ENCODE measurements at regions not wholly inside any gene's neighbourhood (a gene's known extent, or its start where the extent isn't known, plus 50 kb on each side); places are given as distances from the start of the nearest gene placed in this dataset.

DNA sequence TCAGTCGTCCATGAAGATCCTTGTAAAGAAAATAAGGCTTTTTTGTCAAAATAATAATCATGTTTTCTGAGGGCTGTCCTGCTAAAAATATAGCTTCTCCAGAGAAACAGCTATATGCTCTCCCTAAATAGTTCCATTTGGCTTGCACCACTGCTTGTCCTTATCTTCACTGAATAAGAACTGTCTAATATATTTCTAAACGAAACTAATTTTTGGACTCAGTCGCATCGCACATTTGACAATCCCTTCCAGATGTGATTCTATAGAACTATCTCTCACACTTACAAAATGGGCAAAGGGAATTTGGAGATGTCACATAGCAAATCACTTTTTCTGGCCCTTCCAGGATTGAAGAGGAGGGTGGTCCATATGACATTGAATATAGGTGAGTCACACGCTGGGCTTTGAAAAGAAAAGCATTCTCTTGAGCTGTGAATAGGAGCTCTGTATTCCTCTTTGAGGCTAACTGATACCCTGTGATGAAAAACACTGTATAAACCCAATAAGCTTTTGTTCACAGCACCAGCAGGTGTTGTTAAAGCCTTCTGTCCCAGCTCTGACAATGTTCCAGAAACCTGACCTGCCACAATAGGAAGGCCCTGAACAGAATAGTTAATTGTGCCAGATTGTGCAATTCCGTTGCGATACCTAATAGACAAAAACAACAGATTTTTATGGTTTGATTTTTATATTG lies 1144.2 kb downstream of the ROBO2 start:
- H3K27me3 ChIP-seq, result no peaks in the 10 kb centered on the region
- in situ Hi-C loops (cut with MboI; ENCODE audit: low pct_ligation_motif_present in 1 of 4, low pct_unique_long_range_greater_than_20kb in 1 of 4, low sequenced_read_pairs in 3 of 4) (no loop called here), intact Hi-C loops (cut with DNase I; ENCODE audit: low total_unique reads) (no loop called here)
- H3K4me3 ChIP-seq, result no peak overlapping the region
- TF ChIP-seq, protein P1, sequence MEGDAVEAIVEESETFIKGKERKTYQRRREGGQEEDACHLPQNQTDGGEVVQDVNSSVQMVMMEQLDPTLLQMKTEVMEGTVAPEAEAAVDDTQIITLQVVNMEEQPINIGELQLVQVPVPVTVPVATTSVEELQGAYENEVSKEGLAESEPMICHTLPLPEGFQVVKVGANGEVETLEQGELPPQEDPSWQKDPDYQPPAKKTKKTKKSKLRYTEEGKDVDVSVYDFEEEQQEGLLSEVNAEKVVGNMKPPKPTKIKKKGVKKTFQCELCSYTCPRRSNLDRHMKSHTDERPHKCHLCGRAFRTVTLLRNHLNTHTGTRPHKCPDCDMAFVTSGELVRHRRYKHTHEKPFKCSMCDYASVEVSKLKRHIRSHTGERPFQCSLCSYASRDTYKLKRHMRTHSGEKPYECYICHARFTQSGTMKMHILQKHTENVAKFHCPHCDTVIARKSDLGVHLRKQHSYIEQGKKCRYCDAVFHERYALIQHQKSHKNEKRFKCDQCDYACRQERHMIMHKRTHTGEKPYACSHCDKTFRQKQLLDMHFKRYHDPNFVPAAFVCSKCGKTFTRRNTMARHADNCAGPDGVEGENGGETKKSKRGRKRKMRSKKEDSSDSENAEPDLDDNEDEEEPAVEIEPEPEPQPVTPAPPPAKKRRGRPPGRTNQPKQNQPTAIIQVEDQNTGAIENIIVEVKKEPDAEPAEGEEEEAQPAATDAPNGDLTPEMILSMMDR (IDR thresholded peaks at IDR 0.05), result no peak
- TF ChIP-seq EP300 (IDR thresholded peaks at IDR 0.05; ENCODE audit: low read depth) (no peak), POLR2A (IDR thresholded peaks at IDR 0.05) (no peak), POLR2AphosphoS5 (IDR thresholded peaks at IDR 0.05) (no peak)
- WGBS, 2 donors (ENCODE audit: low coverage in 1 of 2), result 86 to 91% methylated on average over 7 of the region's 7 CpGs
- H3K27ac ChIP-seq, result no peak overlapping the region
- no peaks in the 10 kb centered on the region for H3K4me1 ChIP-seq
- H3K9me3 ChIP-seq, result no peaks in the 10 kb centered on the region
- no peaks in the 10 kb centered on the region for H3K36me3 ChIP-seq
- DNase-seq, result no peak

DNA sequence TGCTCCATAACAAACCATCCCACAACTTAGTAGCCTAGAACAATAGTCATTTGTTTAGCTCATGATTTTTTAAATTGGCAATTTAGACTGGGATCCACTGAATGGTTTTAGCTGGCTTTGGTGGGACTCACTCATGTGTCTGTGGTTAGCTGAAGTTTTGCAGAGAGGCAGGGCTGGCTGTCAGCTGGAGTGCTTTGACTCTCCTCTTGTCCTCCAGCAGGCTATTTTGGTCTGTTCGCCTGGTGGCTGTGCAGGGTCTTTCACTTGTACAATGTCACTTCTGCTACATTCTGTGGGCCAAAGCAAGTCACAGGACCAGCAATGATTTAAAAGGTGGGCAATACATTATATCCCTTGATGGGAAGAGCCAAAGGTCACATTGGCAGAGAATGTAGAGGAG lies 1146.5 kb downstream of the ROBO2 start:
- Histone ChIP-seq H3K36me3 (no peaks in the 10 kb centered on the region), H3K4me1 (no peaks in the 10 kb centered on the region), H3K27ac (no peak overlapping the region), H3K9me3 (peaks cover 0 to under 1% of the 10 kb centered on the region in 2 donors), H3K4me3 (no peak overlapping the region), H3K27me3 (no peaks in the 10 kb centered on the region)
- in situ Hi-C loops (cut with MboI; ENCODE audit: low pct_ligation_motif_present in 1 of 4, low pct_unique_long_range_greater_than_20kb in 1 of 4, low sequenced_read_pairs in 3 of 4) (no loop called here), intact Hi-C loops (cut with DNase I; ENCODE audit: low total_unique reads) (no loop called here)
- WGBS, 2 donors (ENCODE audit: low coverage in 1 of 2), result 100% methylated on average over 1 of the region's 1 CpG; no CpG with 5 or more reads in 1 of the 2 donors
- TF ChIP-seq, protein P1 (IDR thresholded peaks at IDR 0.05), result no peak
- no peak for TF ChIP-seq EP300 (IDR thresholded peaks at IDR 0.05; ENCODE audit: low read depth)
- no peak for TF ChIP-seq POLR2AphosphoS5 (IDR thresholded peaks at IDR 0.05)
- TF ChIP-seq POLR2A (IDR thresholded peaks at IDR 0.05), result no peak
- DNase-seq, result no peak

DNA sequence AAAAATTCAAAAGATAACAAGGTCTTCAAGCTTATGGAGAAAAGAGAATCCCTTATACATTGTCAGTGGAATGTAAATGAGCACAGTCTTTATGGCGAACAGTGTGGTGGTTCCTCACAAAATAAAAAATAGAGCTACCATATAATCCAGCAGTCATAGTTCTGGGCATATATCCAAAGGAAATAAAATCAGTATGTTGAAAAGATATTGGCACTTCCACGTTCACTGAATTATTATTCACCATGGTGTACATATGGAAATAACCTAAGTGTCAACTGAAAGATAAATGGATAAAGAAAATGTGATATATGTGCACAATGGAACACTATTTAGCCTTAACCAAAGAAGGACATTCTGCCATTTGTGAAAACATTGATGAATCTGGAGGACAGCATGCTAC lies 1161.2 kb downstream of the ROBO2 start:
- H3K36me3 ChIP-seq, result no peaks in the 10 kb centered on the region
- H3K27me3 ChIP-seq, result no peaks in the 10 kb centered on the region

DNA sequence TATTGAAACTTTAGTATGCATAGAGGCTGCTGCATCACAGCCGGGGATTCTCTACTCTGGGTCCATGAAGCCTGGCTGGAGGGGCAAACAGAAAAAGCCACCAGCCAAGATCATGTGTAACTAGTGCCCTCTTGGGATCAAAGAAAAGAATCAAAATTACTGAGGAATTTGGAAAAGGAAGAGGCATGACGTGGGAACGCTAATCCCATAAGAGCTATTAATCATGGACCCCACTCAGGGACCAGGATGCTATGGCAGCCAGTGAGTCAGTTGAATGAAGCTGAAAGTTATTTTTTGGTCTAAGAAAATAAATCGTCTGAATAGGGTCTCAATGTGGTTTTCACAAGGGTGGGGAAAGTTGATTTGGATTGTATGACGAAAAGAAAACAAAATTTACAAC lies 1165.1 kb downstream of the ROBO2 start:
- 36 to 40% methylated on average over 4 to 5 of the region's 5 CpGs for WGBS, 2 donors (ENCODE audit: low coverage in 1 of 2)
- Histone ChIP-seq H3K27me3 (no peaks in the 10 kb centered on the region), H3K9me3 (no peaks in the 10 kb centered on the region), H3K36me3 (no peaks in the 10 kb centered on the region), H3K4me3 (no peak overlapping the region), H3K27ac (no peak overlapping the region), H3K4me1 (no peaks in the 10 kb centered on the region)
- TF ChIP-seq, protein P1 (IDR thresholded peaks at IDR 0.05), result no peak
- TF ChIP-seq POLR2A (IDR thresholded peaks at IDR 0.05), result no peak
- DNase-seq, result no peak
- intact Hi-C loops (cut with DNase I; ENCODE audit: low total_unique reads) (no loop called here), in situ Hi-C loops (cut with MboI; ENCODE audit: low pct_ligation_motif_present in 1 of 4, low pct_unique_long_range_greater_than_20kb in 1 of 4, low sequenced_read_pairs in 3 of 4) (no loop called here)

More for the DNA sequence above, 1161.2 kb downstream of the ROBO2 start:
- no peak for DNase-seq
- TF ChIP-seq POLR2AphosphoS5 (IDR thresholded peaks at IDR 0.05) (no peak), POLR2A (IDR thresholded peaks at IDR 0.05) (no peak), EP300 (IDR thresholded peaks at IDR 0.05; ENCODE audit: low read depth) (no peak)
- TF ChIP-seq, protein P1 (IDR thresholded peaks at IDR 0.05), result no peak
- Histone ChIP-seq H3K9me3 (no peaks in the 10 kb centered on the region), H3K4me1 (no peaks in the 10 kb centered on the region), H3K27ac (no peak overlapping the region), H3K4me3 (no peak overlapping the region)
- 43 to 58% methylated on average over 2 of the region's 2 CpGs for WGBS, 2 donors (ENCODE audit: low coverage in 1 of 2)
- in situ Hi-C loops (cut with MboI; ENCODE audit: low pct_ligation_motif_present in 1 of 4, low pct_unique_long_range_greater_than_20kb in 1 of 4, low sequenced_read_pairs in 3 of 4), result no loop called here
- intact Hi-C loops (cut with DNase I; ENCODE audit: low total_unique reads), result no loop called here

Measured in transverse colon (tissue), 4 donors.